Activated CD4-positive, alpha-beta memory T cell treated with anti-CD3 and anti-CD28 coated beads for 36 hours (primary cell): ENCODE measurements at regions not wholly inside any gene's neighbourhood (a gene's known extent, or its start where the extent isn't known, plus 50 kb on each side); places are given as distances from the start of the nearest gene placed in this dataset.
"Not testable (repeated sequence)": the region's sequence is repeated elsewhere in the genome, so short reads cannot be mapped to it uniquely, and the experiment has no call there.

Experiments
- CTCF ChIA-PET: fragments of 350-600 bp; sonication (Branson Sonifier 250); formaldehyde crosslinking; loops from one replicate; lab custom pipeline; 2021; ENCODE audit warnings: antibody characterized with exemption, inconsistent platforms; lab: Charles Lee
- POLR2A ChIA-PET: fragments of 350-600 bp; sonication (Branson Sonifier 250); formaldehyde crosslinking; loops from one replicate; lab custom pipeline; 2021; ENCODE audit warnings: antibody characterized with exemption; lab: Charles Lee
- DNase-seq: peaks from one replicate; pipeline ENCODE4 v3.0.0-alpha.2; 2020
- H3K27ac Mint-ChIP-seq: one replicate; pipeline ENCODE4 v1.8.0; 2021; ENCODE audit warnings: mixed read lengths
- H3K27me3 Mint-ChIP-seq: one replicate; pipeline ENCODE4 v1.8.0; 2021; ENCODE audit warnings: mixed read lengths
- H3K36me3 Mint-ChIP-seq: one replicate; pipeline ENCODE4 v1.8.0; 2021; ENCODE audit warnings: mixed read lengths
- H3K4me1 Mint-ChIP-seq: one replicate; pipeline ENCODE4 v1.8.0; 2021; ENCODE audit warnings: low read depth, mixed read lengths
- H3K4me3 Mint-ChIP-seq: one replicate; pipeline ENCODE4 v1.8.0; 2021; ENCODE audit warnings: mild to moderate bottlenecking, mixed read lengths
- H3K9me3 Mint-ChIP-seq: one replicate; pipeline ENCODE4 v1.8.0; 2021; ENCODE audit warnings: mixed read lengths
- intact Hi-C: fragments of 100-400 bp; cut with micrococcal nuclease; formaldehyde crosslinking; loops from one replicate; pipeline ENCODE4 v1.15.1; 2023

DNA sequence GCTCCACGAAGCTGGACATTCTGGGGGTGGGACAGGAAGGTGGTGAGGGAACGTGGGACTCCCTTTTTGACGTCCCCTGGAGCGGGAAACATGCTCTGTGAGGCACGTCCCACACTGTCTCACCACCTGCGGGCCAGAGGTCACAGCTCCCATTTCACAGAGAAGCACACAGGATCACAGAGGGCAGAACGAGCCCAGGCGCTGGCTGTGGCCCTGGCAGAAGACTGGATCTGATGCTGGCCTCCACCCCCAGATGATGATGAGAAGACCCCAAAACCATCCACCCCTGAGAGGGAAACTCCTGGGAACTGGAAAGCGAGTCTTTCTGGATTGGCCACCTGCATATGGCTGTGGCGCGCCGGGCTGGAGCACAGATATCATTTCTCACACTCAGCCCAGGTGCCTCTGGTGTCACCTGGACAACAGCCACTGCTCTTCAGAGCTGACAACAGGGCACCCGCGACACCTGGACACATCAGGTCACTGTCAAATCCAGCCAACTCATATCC, 216.2 kb downstream of the TUBA3C start:
- DNase-seq = no peak
- Mint-ChIP-seq H3K27ac (no peak overlapping the region), H3K4me3 (no peak overlapping the region), H3K27me3 (no peaks in the 10 kb centered on the region), H3K36me3 (no peaks in the 10 kb centered on the region), H3K4me1 (no peaks in the 10 kb centered on the region), H3K9me3 (no peaks in the 10 kb centered on the region)
- POLR2A ChIA-PET = no interaction called here
- CTCF ChIA-PET = no interaction called here
- intact Hi-C loops = no loop called here

DNA sequence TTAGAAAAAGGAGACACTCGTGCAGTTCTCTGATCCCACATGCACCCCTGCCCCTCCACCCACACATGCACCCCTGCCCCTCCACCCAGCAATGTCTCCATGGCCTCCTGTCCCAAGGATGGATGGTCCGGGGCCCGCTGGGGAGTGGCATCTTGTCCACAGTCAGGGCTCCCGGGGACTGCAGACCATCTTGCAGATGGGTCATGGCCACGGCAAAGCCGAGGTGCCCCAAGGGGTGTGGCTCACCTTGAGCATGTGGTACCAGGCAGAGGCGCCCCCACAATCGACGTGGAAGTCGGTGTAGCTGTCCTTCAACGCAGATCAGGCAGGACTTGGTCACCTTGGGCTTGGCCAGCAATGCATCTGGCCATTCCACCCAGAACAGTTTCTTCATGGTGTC, 216.7 kb downstream of the TUBA3C start:
- H3K36me3 Mint-ChIP-seq = no peaks in the 10 kb centered on the region
- H3K27me3 Mint-ChIP-seq = no peaks in the 10 kb centered on the region
- H3K27ac Mint-ChIP-seq = no peak overlapping the region
- no peak for DNase-seq
- POLR2A ChIA-PET = no interaction called here
- CTCF ChIA-PET = no interaction called here
- H3K9me3 Mint-ChIP-seq = no peaks in the 10 kb centered on the region
- no peaks in the 10 kb centered on the region for H3K4me1 Mint-ChIP-seq
- intact Hi-C loops = no loop called here
- no peak overlapping the region for H3K4me3 Mint-ChIP-seq

DNA sequence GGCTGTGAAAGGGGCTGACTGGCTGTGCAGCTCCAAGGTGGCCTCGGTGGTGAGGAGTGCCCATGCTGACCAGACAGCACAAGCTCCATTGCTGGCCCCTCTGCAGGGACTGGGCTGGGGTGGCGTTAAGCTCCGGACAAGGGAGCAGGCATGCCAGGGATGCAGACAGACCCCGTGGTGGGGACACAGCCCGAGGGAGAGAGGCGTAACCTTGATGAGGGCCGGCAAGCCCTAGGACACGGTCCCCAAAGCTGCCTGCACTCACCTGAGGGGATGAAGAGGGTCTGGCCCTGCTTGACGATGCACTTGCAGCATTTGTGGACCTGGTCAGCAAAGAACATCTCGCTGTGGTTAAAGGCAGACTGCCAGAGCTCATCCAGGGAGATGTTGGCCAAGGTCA, 217.9 kb downstream of the TUBA3C start:
- H3K36me3 Mint-ChIP-seq, intact Hi-C loops, H3K4me1 Mint-ChIP-seq, POLR2A ChIA-PET, DNase-seq, H3K27me3 Mint-ChIP-seq, H3K27ac Mint-ChIP-seq, H3K4me3 Mint-ChIP-seq, CTCF ChIA-PET, H3K9me3 Mint-ChIP-seq: not testable (repeated sequence)

DNA sequence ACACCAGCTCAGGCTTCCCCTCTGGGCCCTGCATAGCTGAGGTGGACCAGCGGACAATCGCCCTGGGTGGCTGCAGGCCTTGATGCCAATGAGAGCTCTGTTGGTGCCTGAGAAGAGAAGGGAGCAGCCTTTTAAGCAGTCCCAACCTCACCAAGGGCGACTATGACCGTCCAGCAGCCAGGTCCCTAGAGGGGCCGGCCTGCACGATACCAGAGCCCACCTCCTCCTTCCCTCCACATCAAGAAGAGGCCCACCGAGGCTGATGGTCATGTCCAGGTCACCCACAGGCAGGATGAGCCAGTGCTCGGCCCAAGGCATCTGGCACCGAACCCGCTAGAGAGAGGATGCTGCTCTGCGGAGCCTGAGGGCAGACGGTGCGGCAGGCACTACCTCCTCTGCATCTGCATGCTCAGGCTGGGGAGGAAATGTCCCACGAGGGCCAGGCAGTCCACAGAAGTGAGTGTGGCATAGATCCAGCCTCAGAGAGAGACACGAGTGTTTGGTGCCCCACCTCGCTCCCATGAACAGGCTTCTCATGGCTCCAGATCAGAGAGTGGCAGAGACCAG, 219.4 kb downstream of the TUBA3C start:
- intact Hi-C loops = no loop called here
- H3K36me3 Mint-ChIP-seq = no peaks in the 10 kb centered on the region
- peaks cover 8% of the 10 kb centered on the region for H3K9me3 Mint-ChIP-seq
- H3K27ac Mint-ChIP-seq = no peak overlapping the region
- no peaks in the 10 kb centered on the region for H3K4me1 Mint-ChIP-seq
- DNase-seq = no peak
- CTCF ChIA-PET = no interaction called here
- H3K27me3 Mint-ChIP-seq = no peaks in the 10 kb centered on the region
- H3K4me3 Mint-ChIP-seq = no peak overlapping the region
- POLR2A ChIA-PET = no interaction called here

DNA sequence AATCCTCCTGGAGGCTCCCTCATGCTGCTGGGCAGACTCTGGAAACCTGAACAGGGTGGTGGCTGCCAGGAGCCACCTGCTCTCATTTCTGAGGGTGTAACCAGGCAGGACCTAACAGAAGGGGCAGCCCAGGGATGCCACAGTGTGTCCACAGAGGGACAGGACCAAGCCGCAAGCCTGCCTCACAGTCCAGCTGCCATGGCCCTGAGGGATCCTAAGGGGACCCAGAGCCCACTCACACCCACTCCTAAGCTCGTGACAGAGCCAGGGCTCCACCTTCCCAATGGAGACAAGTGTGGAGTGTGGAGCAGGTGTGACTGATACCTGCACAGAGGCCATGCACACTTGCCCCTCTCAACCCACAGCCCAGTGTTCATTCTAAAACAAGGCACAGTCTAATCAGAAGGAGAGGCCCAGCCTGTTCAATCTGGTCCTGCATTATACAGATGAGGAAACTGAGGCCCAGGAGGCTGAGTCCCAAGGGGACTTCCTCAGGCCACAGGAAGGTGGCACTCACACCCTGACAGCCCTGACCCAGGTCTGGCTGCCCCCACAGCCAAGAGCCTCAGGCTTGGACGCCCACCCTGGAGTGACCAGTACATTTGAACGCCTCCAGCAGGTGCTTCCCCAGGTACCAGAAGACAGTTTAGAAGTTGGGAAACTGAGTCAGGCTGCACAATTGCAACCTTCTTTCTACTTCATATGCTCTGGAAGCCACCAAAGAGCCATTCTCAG, 220.1 kb downstream of the TUBA3C start:
- Mint-ChIP-seq H3K4me3 (no peak overlapping the region), H3K9me3 (peaks cover 14% of the 10 kb centered on the region), H3K27ac (no peak overlapping the region), H3K36me3 (no peaks in the 10 kb centered on the region), H3K4me1 (no peaks in the 10 kb centered on the region), H3K27me3 (no peaks in the 10 kb centered on the region)
- ChIA-PET CTCF (no interaction called here), POLR2A (no interaction called here)
- no peak for DNase-seq
- intact Hi-C loops = no loop called here

DNA sequence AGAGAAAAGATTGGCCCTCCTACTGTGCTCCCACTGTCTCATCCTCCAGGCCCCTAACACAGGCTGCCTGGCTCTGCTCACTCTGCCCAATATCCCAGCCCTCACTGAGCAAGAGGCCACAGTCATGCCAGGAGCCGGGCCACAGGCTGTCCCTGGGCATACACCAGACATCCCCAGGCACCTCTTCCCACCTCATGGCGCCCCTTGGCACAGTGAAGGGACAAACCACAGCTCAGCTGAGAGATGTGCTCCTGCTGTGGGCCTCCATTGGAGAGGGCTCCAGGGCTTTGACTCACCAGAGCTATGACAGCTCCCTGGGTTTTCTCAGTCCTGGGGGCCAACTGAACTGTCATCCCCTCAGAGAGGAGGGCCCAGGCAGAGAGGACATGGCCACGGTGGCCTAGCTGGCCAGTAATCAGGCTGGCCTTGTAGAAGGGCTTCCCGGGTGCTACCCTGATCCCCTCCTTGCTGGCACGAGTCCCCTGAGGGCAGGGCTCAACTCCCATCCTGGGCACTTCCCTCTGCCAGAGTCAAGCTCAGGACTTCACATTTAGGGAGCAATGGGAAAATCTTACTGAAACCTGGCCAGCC, 220.9 kb downstream of the TUBA3C start:
- Mint-ChIP-seq H3K27me3 (no peaks in the 10 kb centered on the region), H3K9me3 (peaks cover 16% of the 10 kb centered on the region), H3K4me1 (no peaks in the 10 kb centered on the region), H3K27ac (no peak overlapping the region), H3K4me3 (no peak overlapping the region), H3K36me3 (no peaks in the 10 kb centered on the region)
- ChIA-PET CTCF (no interaction called here), POLR2A (no interaction called here)
- no peak for DNase-seq
- intact Hi-C loops = no loop called here

DNA sequence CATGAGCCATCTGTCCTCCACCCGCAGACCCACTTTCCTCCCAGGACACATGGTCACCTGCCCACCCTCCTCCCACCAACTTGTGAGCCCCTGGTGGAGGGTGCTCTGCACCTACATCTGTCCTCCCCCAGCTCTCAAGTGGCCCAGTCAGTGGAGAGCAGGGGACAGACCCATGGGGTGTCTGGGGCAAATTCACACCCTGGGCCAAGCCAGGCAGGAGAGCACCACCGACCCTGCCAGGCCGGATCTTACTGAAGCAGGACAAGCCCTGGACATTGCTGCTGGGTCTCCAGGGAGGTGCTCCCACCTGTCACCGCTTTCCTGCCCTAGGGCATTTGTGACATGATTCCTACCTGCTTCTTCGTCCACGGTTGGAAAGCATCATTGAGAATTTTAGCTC, 221.6 kb downstream of the TUBA3C start:
- DNase-seq = no peak
- no peaks in the 10 kb centered on the region for H3K4me1 Mint-ChIP-seq
- POLR2A ChIA-PET = no interaction called here

DNA sequence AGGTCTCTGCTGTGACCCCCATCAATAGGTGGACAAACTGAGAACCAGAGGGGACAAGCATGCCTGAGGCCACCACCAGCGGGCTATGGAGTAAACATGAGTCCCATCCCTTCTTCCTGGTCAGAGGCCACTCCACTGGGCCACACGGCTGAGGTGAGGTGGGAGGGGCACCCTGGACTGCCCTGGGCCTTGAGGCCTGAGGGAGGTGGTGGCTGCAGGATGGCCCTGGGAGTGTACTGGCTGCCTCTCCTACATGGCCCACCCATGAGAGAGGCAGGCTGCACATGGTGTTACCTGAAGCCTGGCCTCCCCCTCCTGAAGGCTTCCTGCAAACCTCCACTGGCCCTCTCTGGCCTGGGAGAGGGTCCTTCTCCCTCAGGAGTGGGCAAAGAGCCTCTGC, 222.4 kb downstream of the TUBA3C start:
- Mint-ChIP-seq H3K27ac (no peak overlapping the region), H3K4me3 (no peak overlapping the region), H3K27me3 (no peaks in the 10 kb centered on the region), H3K9me3 (peaks cover 16% of the 10 kb centered on the region), H3K36me3 (no peaks in the 10 kb centered on the region), H3K4me1 (no peaks in the 10 kb centered on the region)
- DNase-seq = no peak
- intact Hi-C loops = no loop called here
- POLR2A ChIA-PET = no interaction called here
- CTCF ChIA-PET = no interaction called here

More for the DNA sequence above, 221.6 kb downstream of the TUBA3C start:
- no peaks in the 10 kb centered on the region for H3K36me3 Mint-ChIP-seq
- peaks cover 16% of the 10 kb centered on the region for H3K9me3 Mint-ChIP-seq
- H3K27ac Mint-ChIP-seq = no peak overlapping the region
- CTCF ChIA-PET = no interaction called here
- no peak overlapping the region for H3K4me3 Mint-ChIP-seq
- H3K27me3 Mint-ChIP-seq = no peaks in the 10 kb centered on the region
- intact Hi-C loops = no loop called here

DNA sequence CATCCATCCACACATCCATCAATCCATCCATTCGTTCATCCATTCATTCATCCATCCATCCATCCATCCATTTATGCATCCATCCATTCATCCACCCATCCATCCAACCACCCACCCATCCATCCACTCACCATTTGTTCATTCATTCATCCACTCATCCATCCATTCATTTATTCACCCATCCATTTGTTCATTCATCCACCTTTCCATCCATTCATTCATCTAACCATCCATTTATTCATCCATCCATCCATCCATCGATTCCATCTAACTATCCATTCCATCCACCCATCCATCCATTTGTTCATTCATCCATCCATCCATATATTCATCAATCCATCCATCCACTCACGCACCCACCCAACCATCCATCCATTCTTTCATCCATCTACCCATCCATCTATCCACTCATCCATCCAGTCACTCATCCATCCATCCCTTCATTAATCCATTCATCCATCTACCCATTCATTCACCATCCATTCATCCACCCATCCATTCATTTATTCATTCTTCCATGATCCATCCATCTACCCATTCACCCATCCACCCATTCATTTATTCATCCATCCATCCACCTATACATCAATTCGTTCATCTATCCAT, 225.0 kb downstream of the TUBA3C start:
- ChIA-PET POLR2A (no interaction called here), CTCF (no interaction called here)
- Mint-ChIP-seq H3K27me3 (no peaks in the 10 kb centered on the region), H3K9me3 (peaks cover 16% of the 10 kb centered on the region), H3K4me1 (no peaks in the 10 kb centered on the region), H3K4me3 (no peak overlapping the region), H3K27ac (no peak overlapping the region), H3K36me3 (no peaks in the 10 kb centered on the region)
- no peak for DNase-seq
- intact Hi-C loops = no loop called here

DNA sequence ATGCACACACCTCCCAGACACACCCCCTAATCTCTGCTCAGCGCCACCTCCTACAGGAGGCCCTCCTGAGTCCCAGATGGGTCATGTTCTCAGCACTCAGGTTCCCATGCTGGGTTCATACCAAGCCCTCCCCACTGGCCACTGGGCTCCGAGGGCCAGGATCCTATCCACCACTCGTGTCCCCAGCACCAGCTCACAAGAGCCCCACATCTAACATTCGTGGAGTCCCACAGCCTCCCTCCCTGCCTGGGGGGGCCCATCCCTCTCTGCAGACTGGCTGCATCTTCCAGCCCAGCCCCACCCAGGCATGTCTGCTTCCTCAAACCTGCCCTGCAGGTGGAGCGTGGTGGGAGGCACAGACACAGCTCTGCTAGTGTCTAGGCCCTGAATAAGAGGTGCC, 227.4 kb downstream of the TUBA3C start:
- Mint-ChIP-seq H3K27ac (no peak overlapping the region), H3K4me3 (no peak overlapping the region), H3K27me3 (no peaks in the 10 kb centered on the region), H3K9me3 (peaks cover 16% of the 10 kb centered on the region), H3K4me1 (no peaks in the 10 kb centered on the region), H3K36me3 (no peaks in the 10 kb centered on the region)
- intact Hi-C loops = no loop called here
- ChIA-PET CTCF (no interaction called here), POLR2A (no interaction called here)
- DNase-seq = no peak

DNA sequence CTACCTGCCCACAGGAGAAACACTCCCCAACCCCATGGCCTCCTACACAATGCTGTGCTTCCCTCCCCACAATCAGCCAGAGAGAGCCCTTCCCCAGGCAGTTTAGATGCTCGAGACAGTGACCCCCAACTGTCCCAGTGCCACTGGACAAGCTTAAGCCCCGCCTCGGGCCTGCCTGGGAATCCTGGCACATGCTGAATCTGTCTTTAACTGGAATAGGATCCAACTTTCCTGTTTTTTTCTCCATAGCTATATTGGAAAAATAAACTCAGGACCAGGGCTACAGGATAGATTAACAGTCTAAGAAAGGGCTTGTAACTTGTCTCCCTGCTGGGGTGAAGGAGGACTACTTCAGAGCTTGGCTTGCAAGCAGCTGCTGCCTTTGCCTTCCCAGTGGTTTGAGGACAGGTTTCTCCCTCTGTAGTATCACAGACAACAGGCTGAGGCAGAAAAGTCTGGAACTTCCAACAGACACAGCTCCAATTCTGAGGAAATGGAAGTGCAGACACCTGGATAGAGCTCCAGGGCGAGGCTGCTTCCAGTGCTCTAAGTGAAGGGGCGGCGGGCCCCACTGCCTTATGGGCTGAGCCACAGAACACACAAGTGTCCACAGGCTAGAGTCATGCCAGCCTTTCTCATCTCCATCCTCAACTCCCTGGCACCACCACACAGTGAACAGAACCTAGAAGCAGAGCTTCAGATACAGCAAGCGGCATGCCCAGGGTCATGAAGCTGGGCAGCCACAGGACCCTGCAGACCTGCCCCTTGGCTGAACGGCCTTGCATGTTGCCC, 228.3 kb downstream of the TUBA3C start:
- Mint-ChIP-seq H3K9me3 (peaks cover 11% of the 10 kb centered on the region), H3K4me3 (no peak overlapping the region), H3K27me3 (no peaks in the 10 kb centered on the region), H3K36me3 (no peaks in the 10 kb centered on the region), H3K27ac (no peak overlapping the region), H3K4me1 (no peaks in the 10 kb centered on the region)
- CTCF ChIA-PET = no interaction called here
- intact Hi-C loops = no loop called here
- DNase-seq = no peak
- POLR2A ChIA-PET = no interaction called here
